ENCODE measurements at regions not wholly inside any gene's neighbourhood (a gene's known extent, or its start where the extent isn't known, plus 50 kb on each side); places are given as distances from the start of the nearest gene placed in this dataset.

DNA sequence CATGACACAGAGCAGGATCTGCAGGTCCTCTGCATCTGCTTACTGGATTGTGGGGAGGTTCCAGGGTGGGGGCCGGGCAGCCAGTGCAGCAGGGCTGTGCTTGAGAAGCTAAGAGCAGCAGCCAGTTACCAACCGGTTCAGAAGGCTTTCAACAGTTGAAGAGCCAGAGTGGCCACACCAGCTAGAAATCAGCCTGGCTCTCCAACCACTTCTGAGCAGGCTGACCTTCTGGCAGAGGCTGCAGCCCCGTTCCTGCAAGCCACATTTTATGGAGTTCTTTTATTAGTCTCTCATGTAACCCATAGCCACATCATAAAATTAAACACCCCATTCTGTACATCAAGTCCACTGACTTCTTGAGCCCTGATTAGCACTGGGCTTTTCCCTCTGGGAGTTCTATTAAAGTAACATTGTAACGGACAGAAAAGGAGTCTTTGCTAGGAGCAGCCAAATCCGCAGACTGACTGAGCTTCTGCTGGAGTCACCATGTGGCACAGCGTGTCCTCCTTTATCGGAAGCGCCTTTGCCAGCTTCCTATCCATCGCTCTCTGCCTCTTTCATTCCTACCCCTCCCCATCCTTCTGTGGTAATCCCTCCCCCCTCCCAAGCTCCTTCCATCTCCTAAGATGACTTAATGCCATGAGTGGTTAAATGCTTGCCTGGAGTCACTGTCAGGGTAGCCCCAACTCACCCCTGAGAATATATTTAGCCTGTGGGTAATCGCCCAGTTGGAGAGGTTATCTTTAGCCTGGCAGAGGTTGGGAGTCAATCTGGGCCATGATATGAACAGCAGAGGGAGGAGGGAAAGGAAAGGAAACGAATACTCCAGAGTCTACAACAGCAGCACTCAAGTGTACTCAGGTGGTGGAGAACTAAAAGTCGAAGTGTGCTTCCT, 138.5 kb upstream of the HES1 start:
- Histone ChIP-seq H3K9me3 (ENCODE audit: low read length) (no peaks in the 10 kb centered on the region), H3K27ac (ENCODE audit: low read depth, low read length) (peak overlapping the region; percentile 9), H3K36me3 (ENCODE audit: insufficient read depth, low read length) (no peaks in the 10 kb centered on the region), H3K4me1 (ENCODE audit: insufficient read depth, low read length) (peaks cover 10% of the 10 kb centered on the region), H3K4me3 (ENCODE audit: low read depth in 1 of 2, low read length in 2 of 2) (no peak overlapping the region), H3K9ac (ENCODE audit: low read length) (no peak overlapping the region), H3K27me3 (ENCODE audit: control insufficient read depth in 1 of 2, insufficient read depth in 2 of 2, low read length in 2 of 2) (no peaks in the 10 kb centered on the region)

DNA sequence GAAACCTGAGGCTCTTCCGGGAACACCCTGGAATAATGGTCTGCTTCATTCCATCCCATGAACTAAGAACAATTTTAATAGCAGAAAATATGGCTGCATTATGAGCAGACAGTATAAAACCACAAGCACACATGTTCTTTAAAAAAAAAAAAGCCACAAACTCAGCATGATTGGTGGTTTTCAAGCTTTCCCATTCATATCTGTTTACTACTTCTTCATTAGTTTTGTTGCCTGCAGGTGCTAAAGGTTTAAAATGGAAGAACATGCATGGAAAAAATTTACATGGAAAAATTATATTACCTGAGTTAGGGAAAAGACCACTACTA, 137.9 kb upstream of the HES1 start:
- Histone ChIP-seq H3K4me1 (ENCODE audit: insufficient read depth, low read length) (peaks cover 10% of the 10 kb centered on the region), H3K9me3 (ENCODE audit: low read length) (no peaks in the 10 kb centered on the region), H3K36me3 (ENCODE audit: insufficient read depth, low read length) (no peaks in the 10 kb centered on the region), H3K27ac (ENCODE audit: low read depth, low read length) (no peak overlapping the region), H3K4me3 (ENCODE audit: low read depth in 1 of 2, low read length in 2 of 2) (no peak overlapping the region), H3K9ac (ENCODE audit: low read length) (no peak overlapping the region), H3K27me3 (ENCODE audit: control insufficient read depth in 1 of 2, insufficient read depth in 2 of 2, low read length in 2 of 2) (no peaks in the 10 kb centered on the region)

DNA sequence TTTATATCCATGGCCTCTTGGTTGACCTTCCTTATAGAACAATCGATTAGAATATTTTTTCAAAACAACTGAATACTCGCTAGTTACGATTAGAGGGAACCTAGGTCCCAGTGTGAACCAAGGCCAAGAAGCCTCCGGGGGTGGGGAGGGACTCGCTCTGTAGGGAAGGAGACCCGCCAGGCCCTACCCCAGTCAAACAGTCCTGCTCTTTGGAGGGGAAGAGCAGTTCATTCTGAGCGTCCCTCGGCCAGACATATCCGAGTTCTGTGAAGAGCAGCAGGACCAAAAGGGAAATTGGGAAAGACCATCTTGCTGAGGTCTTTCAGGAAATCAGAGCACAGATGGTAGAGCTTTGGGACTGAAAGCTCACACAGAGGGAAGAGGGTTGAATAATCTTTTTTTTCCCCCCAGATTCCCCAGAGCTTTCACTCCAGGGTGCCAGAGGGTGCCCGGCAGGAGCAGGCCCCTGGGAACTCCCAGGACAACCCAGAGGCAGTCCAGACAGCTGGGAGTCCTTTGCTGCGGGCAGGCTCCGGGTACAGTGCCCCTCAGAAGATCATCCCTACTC, 137.2 kb upstream of the HES1 start:
- Histone ChIP-seq H3K9me3 (ENCODE audit: low read length) (no peaks in the 10 kb centered on the region), H3K27me3 (ENCODE audit: control insufficient read depth in 1 of 2, insufficient read depth in 2 of 2, low read length in 2 of 2) (no peaks in the 10 kb centered on the region), H3K4me3 (ENCODE audit: low read depth in 1 of 2, low read length in 2 of 2) (no peak overlapping the region), H3K36me3 (ENCODE audit: insufficient read depth, low read length) (no peaks in the 10 kb centered on the region), H3K27ac (ENCODE audit: low read depth, low read length) (no peak overlapping the region), H3K9ac (ENCODE audit: low read length) (no peak overlapping the region), H3K4me1 (ENCODE audit: insufficient read depth, low read length) (peaks cover 14% of the 10 kb centered on the region)

DNA sequence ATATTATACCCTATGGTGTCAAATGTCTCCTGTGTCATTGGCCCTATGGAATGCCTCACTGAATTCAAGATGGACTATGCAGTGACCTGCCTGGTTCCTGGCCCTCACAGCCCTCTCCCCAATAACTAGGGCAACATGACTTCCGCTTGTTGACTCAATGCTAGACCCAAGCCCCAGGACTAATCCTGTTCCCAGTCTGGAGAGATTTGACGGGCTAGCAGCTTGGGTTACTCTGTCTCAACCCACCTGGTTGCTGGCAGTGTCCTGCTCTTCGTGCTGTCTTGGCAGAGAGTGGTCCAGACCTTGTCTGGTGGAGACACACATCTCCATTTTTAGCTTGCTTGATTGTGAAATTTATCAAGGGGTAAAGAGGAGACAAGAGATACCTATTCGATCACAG, 135.8 kb upstream of the HES1 start:
- H3K9me3 ChIP-seq (ENCODE audit: low read length), result no peaks in the 10 kb centered on the region
- H3K36me3 ChIP-seq (ENCODE audit: insufficient read depth, low read length), result no peaks in the 10 kb centered on the region
- H3K27me3 ChIP-seq (ENCODE audit: control insufficient read depth in 1 of 2, insufficient read depth in 2 of 2, low read length in 2 of 2), result no peaks in the 10 kb centered on the region
- no peak overlapping the region for H3K27ac ChIP-seq (ENCODE audit: low read depth, low read length)
- H3K4me3 ChIP-seq (ENCODE audit: low read depth in 1 of 2, low read length in 2 of 2), result no peak overlapping the region
- no peak overlapping the region for H3K9ac ChIP-seq (ENCODE audit: low read length)
- peaks cover 22% of the 10 kb centered on the region for H3K4me1 ChIP-seq (ENCODE audit: insufficient read depth, low read length)

DNA sequence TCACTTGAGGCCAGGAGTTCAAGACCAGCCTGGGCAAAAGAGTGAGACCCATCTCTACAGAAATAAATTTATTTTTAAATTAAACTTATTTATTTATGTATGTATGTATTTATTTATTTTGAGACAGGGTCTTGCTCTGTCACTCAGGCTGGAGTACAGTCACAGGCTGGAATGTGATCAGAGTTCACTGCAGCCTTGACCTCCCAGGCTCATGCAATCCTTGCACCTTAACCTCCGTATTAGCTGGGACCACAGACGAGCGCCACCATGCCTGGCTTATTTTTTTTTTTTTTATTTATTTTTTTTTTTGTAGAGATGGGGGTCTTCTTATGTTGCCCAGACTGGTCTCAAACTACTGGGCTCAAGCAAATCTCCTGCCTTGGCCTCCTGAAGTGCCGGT, 135.2 kb upstream of the HES1 start:
- Histone ChIP-seq H3K27ac (ENCODE audit: low read depth, low read length) (no peak overlapping the region), H3K4me1 (ENCODE audit: insufficient read depth, low read length) (peaks cover 22% of the 10 kb centered on the region), H3K9me3 (ENCODE audit: low read length) (no peaks in the 10 kb centered on the region), H3K36me3 (ENCODE audit: insufficient read depth, low read length) (no peaks in the 10 kb centered on the region), H3K4me3 (ENCODE audit: low read depth in 1 of 2, low read length in 2 of 2) (no peak overlapping the region), H3K27me3 (ENCODE audit: control insufficient read depth in 1 of 2, insufficient read depth in 2 of 2, low read length in 2 of 2) (no peaks in the 10 kb centered on the region), H3K9ac (ENCODE audit: low read length) (no peak overlapping the region)

DNA sequence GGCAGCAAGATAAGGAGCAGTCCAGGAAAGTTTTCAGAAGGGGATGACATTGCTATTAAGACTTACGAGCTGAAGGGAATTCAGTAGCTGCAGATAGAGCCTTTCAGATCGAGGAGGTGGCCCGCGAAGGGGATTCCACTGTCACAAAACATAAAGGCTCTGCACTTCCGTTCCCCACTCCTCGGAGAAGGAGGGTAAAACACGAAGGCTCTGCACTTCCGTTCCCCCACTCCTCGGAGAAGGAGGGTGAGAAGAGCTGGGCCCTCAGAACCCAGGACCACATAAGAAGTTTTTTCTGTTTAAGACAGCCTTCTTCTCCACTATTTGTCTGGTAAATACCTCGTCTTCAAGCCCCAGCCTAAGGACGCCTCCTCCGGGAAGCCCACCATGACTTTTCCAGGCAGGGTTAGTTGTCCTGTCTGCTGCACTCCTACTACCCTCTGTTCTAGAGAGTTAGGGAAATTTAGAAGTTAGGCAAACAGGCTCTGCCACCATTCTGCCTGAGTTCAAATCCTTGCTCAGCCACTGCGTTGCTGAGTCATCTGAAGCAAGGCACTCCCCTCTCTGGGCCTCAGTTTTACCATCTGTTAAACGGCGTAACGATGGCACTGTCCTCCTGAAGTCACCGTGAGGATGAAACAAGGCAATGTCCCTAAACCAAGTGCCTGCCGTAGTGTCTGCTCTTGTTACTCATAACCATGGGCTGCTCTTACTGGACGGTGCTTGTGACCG, 134.1 kb upstream of the HES1 start:
- H3K9me3 ChIP-seq (ENCODE audit: low read length), result no peaks in the 10 kb centered on the region
- H3K9ac ChIP-seq (ENCODE audit: low read length), result no peak overlapping the region
- H3K4me3 ChIP-seq (ENCODE audit: low read depth in 1 of 2, low read length in 2 of 2), result no peak overlapping the region
- no peak overlapping the region for H3K27ac ChIP-seq (ENCODE audit: low read depth, low read length)
- H3K27me3 ChIP-seq (ENCODE audit: control insufficient read depth in 1 of 2, insufficient read depth in 2 of 2, low read length in 2 of 2), result no peaks in the 10 kb centered on the region
- no peaks in the 10 kb centered on the region for H3K36me3 ChIP-seq (ENCODE audit: insufficient read depth, low read length)
- peaks cover 20% of the 10 kb centered on the region for H3K4me1 ChIP-seq (ENCODE audit: insufficient read depth, low read length)

DNA sequence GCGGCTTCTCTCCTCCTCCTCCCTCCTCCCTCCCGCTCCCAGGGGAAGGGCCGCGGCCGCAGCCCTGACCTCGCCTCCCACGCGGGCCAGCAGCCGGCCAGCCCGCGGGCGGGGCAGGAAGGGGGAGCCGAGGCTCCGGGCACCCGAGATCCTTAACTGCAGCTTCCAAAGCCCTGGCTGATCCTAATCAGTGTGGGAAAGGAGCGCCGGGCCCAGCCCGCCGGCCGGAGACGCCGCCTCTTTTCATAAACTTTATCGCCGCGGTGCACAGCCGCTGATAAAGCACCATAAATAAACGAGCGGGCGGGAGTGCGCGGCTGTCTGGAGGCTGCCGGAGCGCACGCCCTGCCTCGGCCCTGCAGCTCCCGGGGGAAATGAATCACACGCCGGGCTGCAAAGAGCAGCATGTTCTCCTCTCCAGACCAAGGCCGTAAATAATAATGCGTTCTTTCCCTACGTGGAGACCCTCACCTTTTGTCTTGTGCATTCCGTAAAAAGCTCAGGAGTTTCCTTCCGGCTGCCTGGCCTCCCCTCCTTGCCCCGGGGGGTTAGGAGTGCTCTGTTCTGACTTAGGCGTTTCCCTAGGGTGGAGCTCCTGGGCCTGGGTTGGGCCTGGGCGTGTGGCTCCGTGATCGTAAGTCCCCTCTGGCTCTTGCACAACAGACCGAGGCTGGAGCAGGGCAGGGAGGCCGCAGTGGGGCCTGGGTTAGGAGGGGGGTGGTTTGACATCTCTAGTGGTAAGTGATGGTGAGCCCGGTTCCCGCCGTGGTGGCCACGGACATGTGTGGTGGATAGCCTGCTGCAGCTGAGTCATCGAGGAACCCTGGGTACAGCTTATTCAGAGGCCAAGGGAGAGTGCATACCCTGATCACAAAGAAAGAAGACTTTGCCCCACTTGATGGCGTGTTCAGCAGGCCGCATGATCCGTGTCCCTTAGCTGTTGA, 132.6 kb upstream of the HES1 start:
- Histone ChIP-seq H3K4me1 (ENCODE audit: insufficient read depth, low read length) (peaks cover 11% of the 10 kb centered on the region), H3K27me3 (ENCODE audit: control insufficient read depth in 1 of 2, insufficient read depth in 2 of 2, low read length in 2 of 2) (no peaks in the 10 kb centered on the region), H3K9ac (ENCODE audit: low read length) (no peak overlapping the region), H3K36me3 (ENCODE audit: insufficient read depth, low read length) (no peaks in the 10 kb centered on the region), H3K27ac (ENCODE audit: low read depth, low read length) (peak overlapping the region; percentile 73), H3K4me3 (ENCODE audit: low read depth in 1 of 2, low read length in 2 of 2) (peak overlapping the region; percentile 12 to 49), H3K9me3 (ENCODE audit: low read length) (no peaks in the 10 kb centered on the region)

DNA sequence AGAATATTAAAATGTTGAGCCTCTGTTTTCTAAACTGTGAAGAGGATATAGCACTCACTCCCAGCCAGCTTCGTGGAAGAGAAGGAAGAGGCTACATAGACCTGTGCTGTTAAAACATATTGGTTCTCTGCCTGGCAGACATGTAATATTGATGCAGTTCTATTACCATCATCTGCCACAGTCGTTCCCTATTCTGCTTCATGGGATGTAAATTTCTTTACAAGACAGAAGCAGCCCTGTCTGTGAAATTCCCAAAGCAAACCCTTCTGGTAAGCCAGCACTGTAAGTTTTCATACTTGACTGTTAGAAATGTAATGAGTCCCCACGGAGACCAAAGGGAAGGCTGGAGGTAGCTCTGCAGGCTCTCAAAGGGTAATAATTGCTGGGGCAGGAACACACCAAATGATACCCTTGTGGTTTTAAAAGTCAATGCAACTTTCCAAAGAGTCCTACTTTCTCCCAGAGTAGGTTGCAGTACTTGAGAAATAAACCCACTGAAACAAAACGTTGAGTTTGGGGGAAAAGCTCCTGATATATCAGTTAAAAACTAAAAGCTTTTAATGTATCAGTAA, 129.9 kb upstream of the HES1 start:
- H3K27ac ChIP-seq (ENCODE audit: low read depth, low read length), result no peak overlapping the region
- no peak overlapping the region for H3K9ac ChIP-seq (ENCODE audit: low read length)
- H3K27me3 ChIP-seq (ENCODE audit: control insufficient read depth in 1 of 2, insufficient read depth in 2 of 2, low read length in 2 of 2), result no peaks in the 10 kb centered on the region
- H3K36me3 ChIP-seq (ENCODE audit: insufficient read depth, low read length), result no peaks in the 10 kb centered on the region
- H3K4me1 ChIP-seq (ENCODE audit: insufficient read depth, low read length), result peaks cover 11% of the 10 kb centered on the region
- H3K4me3 ChIP-seq (ENCODE audit: low read depth in 1 of 2, low read length in 2 of 2), result no peak overlapping the region
- no peaks in the 10 kb centered on the region for H3K9me3 ChIP-seq (ENCODE audit: low read length)

DNA sequence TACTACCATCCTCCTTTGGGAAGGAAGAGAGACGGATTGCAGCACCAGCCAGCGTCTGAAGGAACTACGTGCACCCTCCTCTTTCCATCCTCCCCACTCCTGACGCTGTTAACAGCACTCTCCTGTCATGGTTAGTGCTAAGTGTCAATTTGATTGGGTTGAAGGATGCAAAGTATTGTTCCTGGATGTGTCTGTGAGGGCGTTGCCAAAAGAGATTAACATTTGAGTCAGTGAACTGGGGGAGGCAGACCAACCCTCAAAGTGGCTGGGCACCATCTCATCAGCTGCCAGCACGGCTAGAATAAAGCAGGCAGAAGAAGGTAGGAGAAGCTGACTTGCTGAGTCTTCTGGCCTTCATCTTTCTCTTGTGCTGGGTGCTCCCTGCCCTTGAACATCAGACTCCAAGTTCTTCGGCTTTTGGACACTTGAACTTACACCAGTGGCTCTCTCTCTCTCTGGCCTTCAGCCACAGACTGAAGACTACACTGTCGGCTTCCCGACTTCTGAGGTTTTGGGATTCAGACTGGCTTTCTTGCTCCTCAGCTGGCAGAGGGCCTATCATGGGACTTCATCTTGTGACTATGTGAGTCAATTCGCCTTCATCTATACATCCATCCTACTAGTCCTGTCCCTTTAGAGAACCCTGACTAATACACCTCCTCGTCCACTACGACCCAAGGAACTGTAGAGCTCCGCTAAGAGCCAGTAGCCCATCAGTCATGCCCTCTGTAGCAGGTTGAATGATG, 128.2 kb upstream of the HES1 start:
- Histone ChIP-seq H3K4me3 (ENCODE audit: low read depth in 1 of 2, low read length in 2 of 2) (no peak overlapping the region), H3K27ac (ENCODE audit: low read depth, low read length) (no peak overlapping the region), H3K9me3 (ENCODE audit: low read length) (no peaks in the 10 kb centered on the region), H3K4me1 (ENCODE audit: insufficient read depth, low read length) (peaks cover 11% of the 10 kb centered on the region), H3K36me3 (ENCODE audit: insufficient read depth, low read length) (no peaks in the 10 kb centered on the region), H3K9ac (ENCODE audit: low read length) (no peak overlapping the region), H3K27me3 (ENCODE audit: control insufficient read depth in 1 of 2, insufficient read depth in 2 of 2, low read length in 2 of 2) (no peaks in the 10 kb centered on the region)

DNA sequence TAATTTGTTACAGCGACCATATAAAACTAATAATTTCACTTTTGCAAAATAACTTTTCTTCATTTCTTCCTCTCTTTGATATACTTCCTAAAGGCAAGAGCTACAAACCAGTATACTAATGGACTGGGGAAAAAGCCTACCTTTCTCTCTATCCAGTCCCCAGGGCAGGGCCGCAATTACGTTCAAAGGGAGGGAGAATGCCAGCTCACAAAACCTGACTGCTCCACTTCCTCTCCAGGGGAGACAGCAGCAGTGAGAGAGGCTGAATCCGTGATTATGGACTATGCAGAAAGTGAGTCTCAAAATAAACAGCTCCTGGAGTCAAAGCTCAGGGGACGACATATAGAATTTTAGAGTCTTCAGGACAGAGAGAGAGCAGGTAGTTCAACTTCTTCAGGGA, 126.9 kb upstream of the HES1 start:
- Histone ChIP-seq H3K4me3 (ENCODE audit: low read depth in 1 of 2, low read length in 2 of 2) (no peak overlapping the region), H3K27me3 (ENCODE audit: control insufficient read depth in 1 of 2, insufficient read depth in 2 of 2, low read length in 2 of 2) (no peaks in the 10 kb centered on the region), H3K36me3 (ENCODE audit: insufficient read depth, low read length) (no peaks in the 10 kb centered on the region), H3K4me1 (ENCODE audit: insufficient read depth, low read length) (peaks cover 5% of the 10 kb centered on the region), H3K9ac (ENCODE audit: low read length) (no peak overlapping the region), H3K27ac (ENCODE audit: low read depth, low read length) (no peak overlapping the region), H3K9me3 (ENCODE audit: low read length) (no peaks in the 10 kb centered on the region)
